HG03045 (cell line): ENCODE measurements at regions not wholly inside any gene's neighbourhood (a gene's known extent, or its start where the extent isn't known, plus 50 kb on each side); places are given as distances from the start of the nearest gene placed in this dataset.

Source experiments
- ATAC-seq: cut with Tn5 transposase; IDR thresholded peaks from one replicate; pipeline ENCODE4 v1.9.1; 2021; ENCODE audit warnings: mild to moderate bottlenecking, moderate library complexity; ENCODE audit not compliant: unreplicated experiment

- ATAC-seq = no peak
Observed at GRCh38 chr20:24813080-24813479, 136.0 kb upstream of the CST7 start.

DNA sequence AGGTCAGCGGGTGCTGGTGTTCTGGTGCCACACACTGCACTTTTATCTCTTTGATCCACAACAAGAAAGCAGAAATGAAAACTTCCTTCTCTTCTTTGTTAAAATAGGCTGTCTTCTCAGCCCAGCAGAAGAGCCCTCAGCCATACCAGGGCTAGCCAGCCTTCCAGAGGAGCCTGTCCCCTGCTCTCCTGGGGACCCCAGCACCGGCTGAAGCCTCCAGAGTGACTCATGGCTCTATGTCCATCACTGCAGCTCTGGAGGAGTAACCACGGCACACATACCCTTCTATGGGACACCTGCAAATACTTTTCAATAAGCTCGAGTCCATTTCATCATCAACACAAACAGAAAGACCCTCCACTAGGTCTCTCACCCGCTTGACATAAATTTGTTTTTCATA lies 135.6 kb upstream of the CST7 start:
- ATAC-seq = no peak

DNA sequence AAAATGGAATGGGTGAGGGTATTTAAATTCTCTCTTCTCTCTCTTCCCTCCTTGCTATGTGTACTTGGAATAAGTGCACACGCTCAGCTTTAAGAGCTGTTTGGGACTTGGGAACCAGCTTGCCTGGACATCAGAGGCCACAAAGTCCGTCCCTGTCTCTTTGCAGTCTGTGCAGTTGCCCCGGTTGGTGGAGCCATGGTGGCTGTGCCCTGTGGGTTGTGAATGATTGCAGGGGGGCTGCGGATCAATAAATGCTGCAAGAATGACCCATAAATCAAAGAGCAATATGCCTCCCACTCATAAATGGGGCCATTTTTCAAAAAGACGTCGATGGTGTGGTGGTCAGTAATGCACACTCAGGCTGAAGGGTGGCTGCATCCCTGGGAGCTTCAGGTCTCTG lies 135.1 kb upstream of the CST7 start:
- no peak for ATAC-seq

GRCh38 chr20:24814556-24815195 lies 134.4 kb upstream of the CST7 start:
- no peak for ATAC-seq

DNA sequence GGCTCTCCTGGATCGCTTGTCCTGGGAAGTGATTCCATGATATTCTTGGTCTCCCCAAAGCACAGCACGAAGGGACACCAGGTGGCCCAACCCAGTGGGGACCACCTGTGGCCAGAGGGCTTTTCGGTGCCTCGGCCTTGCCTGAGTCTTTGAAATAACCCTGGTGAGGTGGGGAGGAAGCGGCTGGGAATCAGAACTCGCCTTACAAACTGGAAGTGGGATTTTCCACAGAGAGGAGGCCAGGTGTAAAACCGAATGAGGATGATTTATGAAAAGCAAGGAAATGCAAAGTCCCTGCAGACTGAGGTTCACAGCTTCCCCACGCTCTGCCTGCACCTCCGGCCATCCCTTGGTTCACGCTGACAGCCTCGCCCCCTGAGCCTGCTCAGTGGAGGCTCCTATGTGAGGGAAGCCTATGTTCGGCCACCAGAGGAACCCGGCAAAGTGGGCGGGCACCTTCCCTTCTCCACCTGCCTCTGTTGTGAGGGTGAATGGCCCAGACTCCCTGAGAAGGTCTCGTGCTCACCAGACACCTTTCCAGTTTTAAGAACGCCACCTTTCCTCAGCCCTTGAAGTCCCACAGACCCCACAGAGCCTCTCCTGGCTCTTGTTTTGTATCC lies 133.8 kb upstream of the CST7 start:
- ATAC-seq = no peak

- no peak for ATAC-seq
Observed at GRCh38 chr20:24815931-24816330, 133.1 kb upstream of the CST7 start.

- no peak for ATAC-seq
Observed at GRCh38 chr20:24816431-24816830, 132.6 kb upstream of the CST7 start.

DNA sequence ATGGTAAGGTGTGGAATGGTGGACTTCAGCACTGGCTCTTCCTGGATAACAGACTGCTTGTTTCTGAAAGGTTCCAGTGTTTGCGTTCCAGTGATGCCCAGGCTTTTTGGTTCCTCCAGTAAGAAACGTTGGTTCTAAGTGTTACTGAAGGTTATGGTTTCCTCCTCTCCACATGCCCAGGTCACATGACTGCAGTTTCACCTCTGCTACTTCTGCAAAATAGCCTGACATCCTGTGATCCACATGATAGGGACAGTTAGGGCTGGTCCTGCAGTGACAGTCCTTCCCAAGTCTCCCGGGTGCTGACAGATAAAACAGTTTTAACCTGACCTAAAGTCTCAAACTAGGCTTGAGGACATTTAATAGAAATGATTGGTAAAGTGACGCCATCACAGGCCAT lies 132.2 kb upstream of the CST7 start:
- ATAC-seq = no peak

GRCh38 chr20:24817351-24817750 lies 131.7 kb upstream of the CST7 start:
- ATAC-seq = no peak

- ATAC-seq = no peak
Observed at GRCh38 chr20:24818056-24818455, 131.0 kb upstream of the CST7 start.

DNA sequence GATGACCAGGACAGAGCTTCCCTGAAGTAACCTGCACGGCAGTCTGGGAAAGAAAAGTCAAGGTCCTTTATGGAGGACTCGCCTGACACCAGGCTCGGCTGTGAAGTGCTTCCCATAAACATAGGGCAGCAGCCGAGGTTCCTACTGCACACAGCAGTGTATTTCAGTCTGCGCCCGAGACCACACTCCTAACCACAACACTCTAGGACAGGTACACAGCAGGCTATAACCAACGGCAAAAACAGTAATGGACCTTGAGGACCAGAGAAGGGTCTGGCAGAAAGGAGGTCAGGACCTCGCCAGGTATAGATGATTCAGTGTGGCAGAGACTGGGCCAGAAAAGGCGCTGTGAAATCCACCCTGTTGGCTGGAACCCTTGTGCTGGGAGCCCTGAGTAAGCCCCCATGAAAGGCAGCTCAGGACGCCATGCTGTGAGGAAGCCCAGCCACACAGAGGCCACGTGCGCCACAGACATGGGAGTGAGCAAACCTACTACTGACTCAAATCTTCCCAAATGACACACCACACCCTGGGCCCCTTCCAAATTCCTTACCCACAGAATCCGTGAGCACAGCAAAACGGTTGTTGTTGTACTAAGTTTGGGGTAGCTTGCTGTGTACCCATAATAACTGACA lies 129.6 kb upstream of the CST7 start:
- ATAC-seq = no peak

- ATAC-seq = no peak
Observed at GRCh38 chr20:24820345-24820744, 128.7 kb upstream of the CST7 start.

GRCh38 chr20:24821391-24821790 lies 127.7 kb upstream of the CST7 start:
- ATAC-seq = no peak

DNA sequence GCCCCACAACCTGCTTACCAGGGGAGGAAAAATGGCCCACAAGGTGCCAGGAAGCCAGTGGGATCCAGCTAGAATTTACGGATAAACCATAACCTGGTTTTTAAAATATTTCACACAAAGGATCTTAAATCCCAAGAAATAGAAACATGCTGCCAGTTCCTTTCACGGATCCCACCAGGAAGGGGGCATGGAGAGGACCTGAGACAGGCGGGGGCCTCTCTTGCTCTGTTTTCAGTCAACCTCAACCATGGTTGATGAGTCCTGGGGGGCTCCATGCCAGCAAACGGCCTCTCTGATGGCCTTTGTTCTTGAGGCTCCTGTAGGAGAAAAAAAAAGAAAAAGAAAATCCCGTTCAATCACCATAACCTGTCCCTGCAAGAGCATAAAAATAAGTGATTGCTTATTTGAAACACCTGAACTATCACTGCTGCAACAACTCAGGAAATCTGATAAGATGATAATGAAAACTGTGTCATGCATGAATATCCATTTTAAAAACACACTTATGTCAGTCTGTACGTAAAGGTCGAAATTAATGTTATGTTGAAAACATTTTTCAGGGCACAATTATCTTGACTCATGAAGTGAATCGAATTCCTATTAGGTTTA lies 125.8 kb upstream of the CST7 start:
- no peak for ATAC-seq

GRCh38 chr20:24823989-24824693 lies 124.9 kb upstream of the CST7 start:
- no peak for ATAC-seq

DNA sequence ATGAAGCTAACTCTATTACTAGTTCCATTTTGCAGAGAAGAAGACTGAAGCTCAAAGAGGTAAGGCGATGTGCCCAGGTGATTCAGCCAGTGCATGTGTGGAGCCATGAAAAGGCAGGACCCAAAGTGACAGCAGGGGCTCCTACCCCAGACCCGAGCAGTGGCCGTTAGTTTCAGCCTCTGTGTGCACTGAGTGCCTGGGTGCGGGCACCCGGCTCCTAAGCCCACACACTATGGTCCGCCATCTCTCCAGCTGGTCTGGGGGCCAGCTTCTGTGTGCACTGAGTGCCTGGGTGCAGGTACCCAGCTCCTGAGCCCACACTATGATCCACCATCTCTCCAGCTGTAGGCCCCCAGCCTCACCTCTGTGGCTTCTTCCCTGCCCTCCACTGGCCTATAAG lies 123.5 kb upstream of the CST7 start:
- no peak for ATAC-seq

DNA sequence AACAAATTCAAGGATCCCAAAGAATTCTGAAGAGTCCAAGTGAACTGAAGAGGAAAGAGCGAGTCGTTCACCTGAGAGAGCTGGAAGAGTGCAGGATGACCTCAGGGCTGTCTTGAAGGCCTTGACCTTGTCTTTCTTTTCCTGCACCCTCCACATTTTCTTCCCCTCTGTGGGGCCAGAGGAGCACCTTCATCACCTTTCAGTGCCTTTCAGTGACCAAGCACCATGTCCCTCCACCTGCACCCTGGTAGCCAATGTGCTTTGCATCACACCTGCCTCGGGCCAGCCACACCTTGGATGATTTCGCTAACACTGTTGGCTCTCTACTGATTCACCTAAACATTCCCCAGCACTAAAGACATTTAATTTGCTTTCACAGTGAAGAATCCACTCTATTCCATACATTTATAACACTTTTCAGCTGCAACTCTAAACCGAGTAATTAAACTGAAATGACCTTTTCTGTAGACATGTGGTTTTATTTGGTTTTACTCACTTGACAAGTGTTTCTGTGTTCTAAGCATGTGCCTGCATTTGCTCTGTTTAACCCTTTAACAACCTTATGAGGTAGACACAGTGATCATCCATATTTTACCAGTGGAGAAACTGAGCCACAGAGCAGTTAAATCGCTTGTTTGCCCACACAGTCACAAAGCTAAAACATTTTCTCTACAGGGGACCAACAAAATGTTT lies 121.3 kb upstream of the CST7 start:
- ATAC-seq = no peak

DNA sequence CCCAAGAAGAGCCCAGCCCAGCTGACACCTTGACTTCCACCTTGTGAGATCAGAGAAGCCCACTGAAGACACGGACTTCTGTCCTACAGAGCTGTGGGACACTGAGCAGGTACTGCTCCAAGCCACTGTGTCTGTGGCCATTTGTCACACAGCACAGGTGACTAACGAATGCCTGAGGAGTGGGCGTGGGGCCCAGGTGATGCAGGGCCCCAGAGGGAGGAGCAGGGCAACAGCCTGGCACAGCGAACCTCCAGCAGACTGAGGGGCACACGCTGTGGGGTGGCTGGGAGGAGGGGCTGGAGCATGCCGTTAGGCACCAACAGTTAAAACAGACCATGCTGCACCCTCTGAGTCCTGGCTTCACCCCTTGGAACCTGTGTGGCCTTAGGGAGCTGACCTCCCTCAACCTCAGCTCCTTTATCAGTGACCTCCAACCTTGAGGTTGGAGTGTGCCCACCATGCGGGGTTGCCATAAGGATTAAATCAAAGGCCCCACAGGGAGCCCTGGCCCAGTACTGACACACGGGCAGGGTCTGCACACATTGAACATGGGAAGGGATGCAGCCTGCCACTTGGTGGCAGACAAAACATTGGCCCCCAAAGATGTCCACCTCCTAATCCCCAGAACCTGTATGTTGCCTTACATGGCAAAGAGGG lies 119.9 kb upstream of the CST7 start:
- no peak for ATAC-seq

- ATAC-seq = no peak
Observed at GRCh38 chr20:24829649-24830370, 119.3 kb upstream of the CST7 start.

DNA sequence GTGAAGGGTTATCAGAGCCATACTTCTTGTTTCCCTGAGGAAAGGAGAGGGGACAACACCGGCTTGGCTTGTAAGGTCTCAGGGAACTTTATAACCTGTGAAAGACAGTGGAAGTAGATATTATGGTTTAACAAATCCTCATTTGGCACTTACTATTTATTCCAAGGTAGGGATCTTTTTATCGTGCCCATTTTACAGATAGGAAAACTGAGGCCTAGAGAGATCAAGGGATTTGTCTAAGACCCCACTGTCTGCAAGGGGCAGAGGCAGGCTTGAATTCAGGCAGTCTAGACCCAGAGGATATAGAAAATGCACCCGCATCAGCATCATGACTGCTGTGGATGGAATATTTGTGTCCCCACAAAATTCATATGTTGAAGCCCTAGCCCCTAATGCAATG lies 118.4 kb upstream of the CST7 start:
- ATAC-seq = no peak
